ENCODE measurements at regions not wholly inside any gene's neighbourhood (a gene's known extent, or its start where the extent isn't known, plus 50 kb on each side); places are given as distances from the start of the nearest gene placed in this dataset.
A peak's percentile ranks its signal among the peaks of the same experiment; 100 is the strongest.

DNA sequence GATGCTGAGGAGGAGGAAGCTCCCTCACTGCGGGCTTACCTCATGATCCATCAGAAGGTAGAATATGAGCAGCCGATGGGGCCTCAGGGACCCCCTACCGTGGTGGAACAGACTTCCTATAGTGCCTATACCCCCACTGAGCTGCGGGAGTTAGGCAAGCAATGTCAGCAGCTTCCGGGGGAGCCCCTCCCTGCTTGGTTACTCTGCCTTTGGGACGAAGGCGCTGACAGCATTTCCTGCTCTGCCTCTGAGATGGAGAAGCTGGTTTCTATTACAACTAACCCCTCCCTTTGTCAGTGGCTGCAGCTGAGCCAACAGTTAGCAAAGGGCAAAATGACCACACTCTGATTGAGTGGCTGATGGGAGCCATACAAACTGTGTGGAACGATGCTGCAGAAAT is 430.7 kb downstream of the IDS start:
- 7 to 42% (median 21%) methylated on average over 5 to 8 of the region's 8 CpGs for WGBS, 5 donors
- intact Hi-C loops (cut with DNase I; ENCODE audit: low total_unique reads) = no loop called here
- peak in 1 of 2 donors; percentile 70 for DNase-seq

GRCh38 chrX:149073479-149073878 is 431.6 kb downstream of the IDS start:
- no peak for TF ChIP-seq CTCF (IDR thresholded peaks at IDR 0.05)
- WGBS, 5 donors = 51 to 86% (median 72%) methylated on average over 2 to 3 of the region's 3 CpGs

More for the DNA sequence above, 430.7 kb downstream of the IDS start:
- Histone ChIP-seq H3K9me3 (no peaks in the 10 kb centered on the region), H3K27ac (no peak overlapping the region), H3K4me1 (no peaks in the 10 kb centered on the region), H3K4me3 (no peak overlapping the region), H3K27me3 (no peaks in the 10 kb centered on the region), H3K36me3 (no peaks in the 10 kb centered on the region)
- TF ChIP-seq POLR2A (IDR thresholded peaks at IDR 0.05) = no peak

DNA sequence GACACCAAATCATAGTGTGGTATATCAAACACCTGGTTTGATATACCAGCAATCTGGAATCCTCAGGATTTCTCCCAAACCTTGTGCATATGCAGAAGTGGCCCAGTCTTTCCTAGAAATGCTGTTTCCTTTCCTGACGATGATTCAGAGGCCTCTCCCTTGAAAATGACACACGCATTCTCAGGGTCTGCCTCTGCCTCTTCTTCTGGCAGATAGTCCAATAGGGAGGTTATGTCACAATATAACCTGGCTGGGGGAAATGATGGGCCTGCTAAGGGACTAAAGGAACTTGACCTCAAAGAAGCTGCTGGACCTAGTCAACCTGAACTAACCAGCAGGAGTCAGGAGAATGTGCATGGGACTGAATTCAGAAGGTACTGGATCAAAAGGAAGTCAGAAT is 435.2 kb downstream of the IDS start:
- Histone ChIP-seq H3K4me1 (no peaks in the 10 kb centered on the region), H3K4me3 (no peak overlapping the region), H3K27ac (no peak overlapping the region), H3K27me3 (no peaks in the 10 kb centered on the region), H3K36me3 (no peaks in the 10 kb centered on the region), H3K9me3 (no peaks in the 10 kb centered on the region)
- WGBS, 5 donors = 66 to 87% (median 73%) methylated on average over 2 of the region's 2 CpGs
- intact Hi-C loops (cut with DNase I; ENCODE audit: low total_unique reads) = no loop called here
- TF ChIP-seq EP300 (IDR thresholded peaks at IDR 0.05) (no peak), POLR2A (IDR thresholded peaks at IDR 0.05) (no peak), POLR2AphosphoS5 (IDR thresholded peaks at IDR 0.05) (no peak), CTCF (IDR thresholded peaks at IDR 0.05) (no peak)
- DNase-seq = no peak

More at GRCh38 chrX:149073479-149073878, 431.6 kb downstream of the IDS start:
- no peak overlapping the region for H3K4me3 ChIP-seq
- no peaks in the 10 kb centered on the region for H3K9me3 ChIP-seq
- H3K27me3 ChIP-seq = no peaks in the 10 kb centered on the region
- no peaks in the 10 kb centered on the region for H3K4me1 ChIP-seq
- no peak overlapping the region for H3K27ac ChIP-seq
- intact Hi-C loops (cut with DNase I; ENCODE audit: low total_unique reads) = no loop called here
- H3K36me3 ChIP-seq = no peaks in the 10 kb centered on the region
- DNase-seq = no peak

GRCh38 chrX:149060921-149061320 is 444.2 kb downstream of the IDS start:
- 65 to 85% (median 75%) methylated on average over 2 of the region's 2 CpGs for WGBS, 5 donors
- no peak overlapping the region for H3K4me3 ChIP-seq
- intact Hi-C loops (cut with DNase I; ENCODE audit: low total_unique reads) = no loop called here
- peaks cover 0 to 3% (median 0%) of the 10 kb centered on the region in 4 donors for H3K9me3 ChIP-seq
- H3K36me3 ChIP-seq = no peaks in the 10 kb centered on the region
- H3K4me1 ChIP-seq = no peaks in the 10 kb centered on the region
- no peak for TF ChIP-seq POLR2A (IDR thresholded peaks at IDR 0.05)
- TF ChIP-seq EP300 (IDR thresholded peaks at IDR 0.05) = no peak
- no peak for TF ChIP-seq CTCF (IDR thresholded peaks at IDR 0.05)
- TF ChIP-seq POLR2AphosphoS5 (IDR thresholded peaks at IDR 0.05) = no peak
- no peaks in the 10 kb centered on the region for H3K27me3 ChIP-seq
- no peak overlapping the region for H3K27ac ChIP-seq
- DNase-seq = no peak
